Endothelial cell of umbilical vein (primary cell): ENCODE measurements at regions not wholly inside any gene's neighbourhood (a gene's known extent, or its start where the extent isn't known, plus 50 kb on each side); places are given as distances from the start of the nearest gene placed in this dataset.

Source experiments
- BruUV-seq: library from RNA; stranded (reverse); fragments of 400-500 nt; replicated peaks from 2 replicates; lab custom pipeline; 2021; lab: Mats Ljungman, UMichigan
- CTCF ChIA-PET: fragments of 300-600, 350-600 bp; sonication (Branson Sonifier 250); formaldehyde crosslinking; loops from one replicate; lab custom pipeline; 2021; ENCODE audit warnings: antibody characterized with exemption, inconsistent platforms; lab: Charles Lee
- POLR2A ChIA-PET: fragments of 300-600, 350-600 bp; sonication (Branson Sonifier 250); formaldehyde crosslinking; loops from one replicate; lab custom pipeline; 2021; ENCODE audit warnings: antibody characterized with exemption, inconsistent platforms; lab: Charles Lee
- DNase-seq: peaks from one replicate; pipeline ENCODE4 v3.0.0-alpha.2; 2011; ENCODE audit warnings: low read depth, low spot score
- FAIRE-seq: peaks from 2 replicates; lab custom pipeline; 2011; peaks lifted over from hg19 to GRCh38; lab: Jason Lieb, UNC
- H2AFZ ChIP-seq: 2 replicates; pipeline ENCODE4 v1.6.0; 2012; ENCODE audit warnings: low read depth, low read length, control low read depth, inconsistent platforms
- H3K27ac ChIP-seq: 2 replicates; pipeline ENCODE4 v1.5.1; 2011; ENCODE audit warnings: low read depth, mild to moderate bottlenecking, control low read depth, low read length, moderate library complexity; ENCODE audit not compliant: insufficient read depth
- H3K27me3 ChIP-seq, 2 experiments: 2 replicates each; pipeline versions ENCODE4 v1.6.0 to v1.6.1; 2011; ENCODE audit warnings: low read length in 2 of 2, mixed read lengths in 1 of 2; ENCODE audit not compliant: control insufficient read depth in 2 of 2, insufficient read depth in 2 of 2
- H3K36me3 ChIP-seq, 2 experiments: 2 replicates in 1 of 2; 3 replicates in 1 of 2; pipeline ENCODE4 v1.5.1; 2011; ENCODE audit warnings: low read length in 2 of 2, mild to moderate bottlenecking in 1 of 2, moderate library complexity in 1 of 2; ENCODE audit not compliant: control insufficient read depth in 2 of 2, insufficient read depth in 2 of 2; ENCODE audit errors: extremely low read depth in 1 of 2
- H3K4me1 ChIP-seq: 3 replicates; pipeline ENCODE4 v1.5.1; 2011; ENCODE audit warnings: mild to moderate bottlenecking, low read length; ENCODE audit not compliant: control insufficient read depth, insufficient read depth; ENCODE audit errors: extremely low read depth
- H3K4me2 ChIP-seq: 2 replicates; pipeline ENCODE4 v1.6.1; 2011; ENCODE audit warnings: low read length, control low read depth, mixed read lengths; ENCODE audit not compliant: insufficient read depth
- H3K4me3 ChIP-seq, 3 experiments: fragments of 200-600 bp in 1 of 3; sonication (generic), shearing (Covaris generic) in 1 of 3; replicated peaks in 1 of 3; 2 replicates each; pipeline ENCODE4 v1.5.1; 2011 to 2016; ENCODE audit warnings: control low read depth in 3 of 3, low read length in 3 of 3, mild to moderate bottlenecking in 2 of 3, inconsistent platforms in 1 of 3, low read depth in 1 of 3, moderate library complexity in 1 of 3; ENCODE audit not compliant: insufficient read depth in 1 of 3
- H3K79me2 ChIP-seq: 2 replicates; pipeline ENCODE4 v1.6.0; 2012; ENCODE audit warnings: low read length, inconsistent platforms; ENCODE audit not compliant: control insufficient read depth, insufficient read depth
- H3K9ac ChIP-seq: replicated peaks from 2 replicates; pipeline ENCODE3; 2011; ENCODE audit warnings: low read length, control low read depth; ENCODE audit not compliant: insufficient read depth; ENCODE audit errors: extremely low read depth
- H3K9me1 ChIP-seq: replicated peaks from 3 replicates; pipeline ENCODE4 v1.6.0; 2011; ENCODE audit warnings: mild to moderate bottlenecking, low read length; ENCODE audit not compliant: control insufficient read depth, insufficient read depth; ENCODE audit errors: extremely low read depth
- H3K9me3 ChIP-seq: replicated peaks from 2 replicates; pipeline ENCODE4 v1.5.1; 2012; ENCODE audit warnings: low read length, inconsistent platforms; ENCODE audit not compliant: control insufficient read depth, insufficient read depth
- H4K20me1 ChIP-seq: replicated peaks from 2 replicates; pipeline ENCODE3; 2011; ENCODE audit warnings: mild to moderate bottlenecking, low read length; ENCODE audit not compliant: control insufficient read depth, insufficient read depth; ENCODE audit errors: extremely low read depth
- CTCF ChIP-seq, 2 donors: IDR thresholded peaks; 1 replicate in 1 of 2; 2 replicates in 1 of 2; pipeline ENCODE4 v1.5.1; 2011; ENCODE audit warnings: low read length in 2 of 2, mild to moderate bottlenecking in 2 of 2, moderate library complexity in 2 of 2, control low read depth in 1 of 2, inconsistent platforms in 1 of 2, low read depth in 1 of 2; ENCODE audit not compliant: insufficient read depth in 1 of 2; ENCODE audit errors: extremely low read depth in 1 of 2
- EZH2 ChIP-seq: IDR thresholded peaks from 2 replicates; pipeline ENCODE4 v1.6.1; 2012; ENCODE audit warnings: borderline replicate concordance, low read depth, mild to moderate bottlenecking, moderate library complexity, low read length, inconsistent platforms; ENCODE audit not compliant: severe bottlenecking
- FOS ChIP-seq: IDR thresholded peaks from 2 replicates; pipeline ENCODE4 v1.6.1; 2011; ENCODE audit warnings: mild to moderate bottlenecking, low read length, moderate library complexity, borderline replicate concordance; ENCODE audit not compliant: insufficient read depth
- GATA2 ChIP-seq: IDR thresholded peaks from 2 replicates; pipeline ENCODE4 v1.7.0; 2011; ENCODE audit warnings: low read depth, mild to moderate bottlenecking, moderate library complexity, mixed read lengths, low read length; ENCODE audit not compliant: insufficient read length, insufficient read depth
- JUN ChIP-seq: IDR thresholded peaks from 2 replicates; pipeline ENCODE4 v1.6.1; 2011; ENCODE audit warnings: borderline replicate concordance, low read depth; ENCODE audit not compliant: insufficient read length, insufficient read depth
- MAX ChIP-seq: IDR thresholded peaks from 2 replicates; pipeline ENCODE4 v1.6.1; 2011; ENCODE audit not compliant: insufficient read depth, insufficient read length
- MYC ChIP-seq: IDR thresholded peaks from one replicate; pipeline ENCODE4 v1.6.1; 2011; ENCODE audit warnings: mild to moderate bottlenecking, low read depth, low read length
- POLR2A ChIP-seq: IDR thresholded peaks from 2 replicates; pipeline ENCODE4 v1.6.1; 2012; ENCODE audit warnings: low read depth, mild to moderate bottlenecking, control low read depth, low read length
- POLR2AphosphoS5 ChIP-seq: IDR thresholded peaks from 2 replicates; pipeline ENCODE4 v1.6.1; 2012; ENCODE audit warnings: low read depth, mild to moderate bottlenecking, control low read depth, low read length, moderate library complexity; ENCODE audit not compliant: insufficient read depth
- dilution Hi-C: fragments of 300-500 bp; cut with MboI; formaldehyde crosslinking; loops from one replicate; pipeline ENCODE4 v1.15.0; 2019; ENCODE audit warnings: low sequenced_read_pairs; ENCODE audit not compliant: extremely low pct_ligation_motif_present
- intact Hi-C: fragments of 100-400 bp; cut with micrococcal nuclease; formaldehyde crosslinking; loops from one replicate; pipeline ENCODE4 v1.10.0; 2022

GRCh38 chrX:129019412-129019811, 503.9 kb downstream of the SMARCA1 start:
- ChIA-PET CTCF (no interaction called here), POLR2A (no interaction called here)
- intact Hi-C loops (no loop called here), dilution Hi-C loops (no loop called here)
- no peak overlapping the region for H3K9ac ChIP-seq
- H4K20me1 ChIP-seq = no peaks in the 10 kb centered on the region
- TF ChIP-seq FOS (no peak), POLR2AphosphoS5 (no peak), EZH2 (no peak), MAX (no peak), MYC (no peak), CTCF (IDR thresholded peaks at IDR 0.05; ENCODE audit: extremely low read depth in 1 of 2, insufficient read depth in 1 of 2, low read depth in 1 of 2, low read length in 2 of 2) (no peak), GATA2 (no peak), JUN (no peak), POLR2A (no peak)
- DNase-seq (no peak), FAIRE-seq (no peak)
- H3K9me1 ChIP-seq = no peaks in the 10 kb centered on the region
- no peak overlapping the region for H3K4me3 ChIP-seq
- H3K9me3 ChIP-seq = no peaks in the 10 kb centered on the region
- H3K4me1 ChIP-seq = no peaks in the 10 kb centered on the region
- H3K4me2 ChIP-seq = no peak overlapping the region
- no peaks in the 10 kb centered on the region for H3K79me2 ChIP-seq
- no peaks in the 10 kb centered on the region for H3K27me3 ChIP-seq
- no peak overlapping the region for H3K27ac ChIP-seq
- no peaks in the 10 kb centered on the region for H3K36me3 ChIP-seq
- no peak overlapping the region for H2AFZ ChIP-seq
- no TSS peak for BruUV-seq
